HUES64 (cell line): ENCODE measurements at regions not wholly inside any gene's neighbourhood (a gene's known extent, or its start where the extent isn't known, plus 50 kb on each side); places are given as distances from the start of the nearest gene placed in this dataset.

Experiments used
- H3K27ac ChIP-seq: 2 replicates; pipeline ENCODE4 v1.7.0; 2013; ENCODE audit warnings: low read depth, low read length, inconsistent platforms
- H3K27me3 ChIP-seq: 2 replicates; pipeline ENCODE4 v1.6.1; 2013; ENCODE audit warnings: mild to moderate bottlenecking, low read length; ENCODE audit not compliant: insufficient read depth
- H3K36me3 ChIP-seq: 2 replicates; pipeline ENCODE4 v1.6.1; 2013; ENCODE audit warnings: mild to moderate bottlenecking, low read length; ENCODE audit not compliant: insufficient read depth
- H3K4me1 ChIP-seq: 2 replicates; pipeline ENCODE4 v1.6.1; 2013; ENCODE audit warnings: mild to moderate bottlenecking, low read length, moderate library complexity; ENCODE audit not compliant: insufficient read depth
- H3K4me3 ChIP-seq: 2 replicates; pipeline ENCODE4 v1.5.1; 2013; ENCODE audit warnings: mild to moderate bottlenecking, low read length, moderate library complexity
- H3K9ac ChIP-seq: 2 replicates; pipeline ENCODE4 v1.6.1; 2013; ENCODE audit warnings: mild to moderate bottlenecking, low read depth, low read length
- H3K9me3 ChIP-seq: 2 replicates; pipeline ENCODE4 v1.6.1; 2013; ENCODE audit warnings: low read depth, low read length; ENCODE audit not compliant: insufficient read depth
- WGBS: fragments of 150-250, 120-280 bp; methylation state at CpG from one replicate; pipeline ENCODE4 v1.1.7; 2013; ENCODE audit warnings: missing lambda C conversion rate; 5-methylcytosine and 5-hydroxymethylcytosine counted together

DNA sequence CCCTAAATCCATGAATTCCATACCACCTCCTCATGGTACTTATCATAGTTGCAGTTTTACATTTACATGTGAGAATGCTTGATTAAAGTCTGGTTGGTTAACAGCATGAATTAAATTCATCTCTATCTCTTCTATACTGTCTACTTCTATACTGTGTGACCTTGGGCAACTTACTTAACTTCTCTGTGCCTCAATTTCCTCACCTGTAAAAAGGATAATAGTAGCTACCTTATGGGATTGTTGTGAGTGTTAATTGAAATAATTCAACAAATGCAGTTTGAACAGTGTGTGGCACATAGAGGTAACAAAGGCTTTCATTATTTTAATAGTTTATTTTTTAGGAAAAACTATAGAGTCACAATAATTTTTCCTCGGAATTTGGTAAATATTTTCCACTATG lies 231.3 kb downstream of the RRAGC start:
- Histone ChIP-seq H3K27me3 (no peaks in the 10 kb centered on the region), H3K4me1 (0 out of 2 replicates have a peak, but pooled peaks cover 9% of the 10 kb centered on the region), H3K9ac (no peak overlapping the region), H3K36me3 (no peaks in the 10 kb centered on the region), H3K27ac (no peak overlapping the region), H3K4me3 (no peak overlapping the region), H3K9me3 (no peaks in the 10 kb centered on the region)
- WGBS: 100% methylated on average over 1 of the region's 1 CpG

DNA sequence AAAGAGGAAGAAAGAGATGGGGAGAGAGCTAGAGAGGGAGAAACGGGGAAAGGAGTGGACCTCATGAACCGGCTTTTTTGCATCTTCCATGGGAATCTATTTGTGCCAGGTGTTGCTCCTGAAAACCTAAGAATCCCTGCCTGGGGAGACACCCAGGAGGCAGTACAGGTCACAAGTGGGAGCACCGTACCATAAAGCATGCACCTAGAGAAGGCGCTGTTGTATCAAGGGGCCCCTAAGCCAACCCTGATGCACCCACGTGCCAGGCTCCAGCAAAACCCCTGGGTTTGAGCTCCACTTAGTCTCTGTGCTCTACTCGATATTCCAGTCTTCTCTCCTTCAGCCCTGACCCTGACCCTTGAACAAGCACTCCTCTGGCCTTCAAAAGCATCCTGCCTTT lies 233.6 kb downstream of the RRAGC start:
- Histone ChIP-seq H3K4me3 (no peak overlapping the region), H3K9me3 (no peaks in the 10 kb centered on the region), H3K27me3 (no peaks in the 10 kb centered on the region)

DNA sequence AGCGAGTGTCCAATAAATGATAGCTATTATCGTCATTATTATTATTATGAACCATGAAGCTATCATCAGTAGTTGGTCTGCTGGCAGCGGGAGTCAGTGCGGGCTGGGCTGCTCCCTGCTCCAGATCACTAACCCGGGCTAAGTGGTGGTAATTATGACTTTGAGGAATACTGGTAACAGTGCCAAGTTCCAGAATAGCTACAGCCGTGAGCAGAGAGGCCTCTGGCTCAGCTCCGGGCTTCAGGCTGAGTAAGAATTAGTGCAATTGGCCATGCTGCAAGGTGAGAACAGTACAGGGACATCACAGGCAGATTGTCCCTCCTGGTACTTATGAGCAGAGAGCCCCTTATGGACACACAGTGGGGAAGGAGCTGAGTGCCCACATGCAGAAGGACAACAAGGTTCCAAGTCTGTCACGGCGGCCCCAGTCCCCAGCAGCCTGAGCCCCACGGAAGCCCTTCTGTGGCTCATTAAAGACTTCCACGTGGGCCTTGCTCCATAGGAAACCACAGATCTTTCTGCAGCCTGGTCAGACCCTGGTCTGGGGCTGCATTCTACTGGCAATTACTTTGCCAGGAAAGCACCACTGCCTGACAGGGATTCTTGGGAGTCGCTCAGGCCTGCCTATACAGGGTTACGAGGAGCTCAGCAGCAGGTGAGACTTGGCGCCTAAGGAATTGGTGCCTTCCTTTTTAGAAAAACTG lies 235.1 kb downstream of the RRAGC start:
- WGBS: 88% methylated on average over 14 of the region's 14 CpGs
- no peak overlapping the region for H3K27ac ChIP-seq
- no peaks in the 10 kb centered on the region for H3K27me3 ChIP-seq
- H3K9me3 ChIP-seq: no peaks in the 10 kb centered on the region
- no peak overlapping the region for H3K9ac ChIP-seq
- no peaks in the 10 kb centered on the region for H3K36me3 ChIP-seq
- H3K4me1 ChIP-seq: 0 out of 2 replicates have a peak, but pooled peaks cover 9% of the 10 kb centered on the region
- H3K4me3 ChIP-seq: no peak overlapping the region

More for the DNA sequence above, 233.6 kb downstream of the RRAGC start:
- Histone ChIP-seq H3K4me1 (0 out of 2 replicates have a peak, but pooled peaks cover 9% of the 10 kb centered on the region), H3K36me3 (no peaks in the 10 kb centered on the region), H3K27ac (no peak overlapping the region), H3K9ac (no peak overlapping the region)
- 81% methylated on average over 6 of the region's 6 CpGs for WGBS

DNA sequence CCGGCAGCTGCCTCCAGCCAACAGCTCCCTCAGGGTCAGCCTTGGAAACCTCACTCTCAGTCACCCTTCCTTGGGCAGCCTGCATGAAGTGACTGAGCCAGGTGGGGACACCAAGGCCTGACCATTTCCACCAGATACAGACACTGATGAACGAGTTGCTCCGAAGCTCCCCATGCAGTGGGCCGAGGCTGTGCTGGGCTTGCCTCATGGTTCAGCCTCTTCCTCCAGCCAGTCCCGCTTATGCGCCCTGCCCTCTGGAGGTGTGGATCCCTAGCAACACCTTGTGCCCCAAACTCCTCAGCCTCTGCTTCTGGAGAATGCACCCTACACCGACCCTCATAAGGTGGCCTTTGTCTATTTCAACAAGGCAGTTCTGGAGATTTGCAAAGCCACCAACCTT lies 236.0 kb downstream of the RRAGC start:
- H3K9me3 ChIP-seq: no peaks in the 10 kb centered on the region
- H3K4me1 ChIP-seq: peaks cover 12% of the 10 kb centered on the region; the same call in 1 of the 2 replicates
- no peaks in the 10 kb centered on the region for H3K27me3 ChIP-seq
- no peak overlapping the region for H3K9ac ChIP-seq
- no peak overlapping the region for H3K4me3 ChIP-seq
- WGBS: 89% methylated on average over 7 of the region's 7 CpGs
- no peaks in the 10 kb centered on the region for H3K36me3 ChIP-seq
- no peak overlapping the region for H3K27ac ChIP-seq

DNA sequence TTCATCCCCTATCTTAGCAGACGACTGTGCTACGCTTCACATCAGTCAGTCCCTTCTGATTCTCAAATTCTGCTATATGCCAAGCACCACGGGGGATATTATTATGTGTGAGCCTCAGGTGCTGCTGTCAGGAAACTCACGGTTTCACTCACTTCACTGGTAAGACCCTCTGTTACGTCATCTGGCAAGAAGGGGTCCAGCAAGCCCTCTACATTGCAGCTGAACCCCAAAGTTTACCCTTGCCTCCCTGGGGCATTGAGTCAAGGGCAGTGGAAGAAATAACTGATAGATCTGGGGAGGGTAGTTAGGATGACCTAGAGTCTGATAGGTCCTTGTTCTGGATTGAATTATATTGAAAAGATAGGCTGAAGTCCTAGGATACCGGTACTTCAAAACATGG lies 237.4 kb downstream of the RRAGC start:
- H3K4me3 ChIP-seq: no peak overlapping the region
- H3K9me3 ChIP-seq: no peaks in the 10 kb centered on the region
- peaks cover 12% of the 10 kb centered on the region; the same call in 1 of the 2 replicates for H3K4me1 ChIP-seq
- H3K36me3 ChIP-seq: no peaks in the 10 kb centered on the region
- H3K27me3 ChIP-seq: no peaks in the 10 kb centered on the region
- 93% methylated on average over 6 of the region's 6 CpGs for WGBS
- no peak overlapping the region for H3K9ac ChIP-seq
- no peak overlapping the region for H3K27ac ChIP-seq

DNA sequence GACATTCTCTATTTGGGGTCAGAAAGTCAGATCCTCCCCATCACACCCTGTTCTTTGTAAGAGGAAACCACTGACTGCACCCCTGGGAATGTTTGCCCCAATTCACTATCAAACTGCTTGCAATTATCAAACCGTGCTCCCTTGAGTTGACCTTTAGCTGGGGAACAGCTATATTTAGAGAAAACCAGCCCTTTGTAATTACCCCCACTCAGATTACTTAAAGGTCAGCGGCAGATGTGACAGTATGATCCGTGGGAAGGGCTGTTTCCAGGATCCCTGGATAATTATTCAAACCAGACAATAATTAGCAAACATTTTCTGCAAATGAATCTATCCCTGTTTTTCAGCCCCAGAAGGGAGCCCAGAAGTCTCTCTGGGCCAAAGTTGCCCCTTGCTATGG lies 242.7 kb downstream of the RRAGC start:
- H3K27ac ChIP-seq: no peak overlapping the region
- H3K9me3 ChIP-seq: peaks cover 9% of the 10 kb centered on the region; the same call in 1 of the 2 replicates
- peaks cover 12% of the 10 kb centered on the region for H3K4me1 ChIP-seq
- 94% methylated on average over 3 of the region's 3 CpGs for WGBS
- H3K36me3 ChIP-seq: no peaks in the 10 kb centered on the region
- no peak overlapping the region for H3K4me3 ChIP-seq
- no peak overlapping the region for H3K9ac ChIP-seq
- no peaks in the 10 kb centered on the region for H3K27me3 ChIP-seq

DNA sequence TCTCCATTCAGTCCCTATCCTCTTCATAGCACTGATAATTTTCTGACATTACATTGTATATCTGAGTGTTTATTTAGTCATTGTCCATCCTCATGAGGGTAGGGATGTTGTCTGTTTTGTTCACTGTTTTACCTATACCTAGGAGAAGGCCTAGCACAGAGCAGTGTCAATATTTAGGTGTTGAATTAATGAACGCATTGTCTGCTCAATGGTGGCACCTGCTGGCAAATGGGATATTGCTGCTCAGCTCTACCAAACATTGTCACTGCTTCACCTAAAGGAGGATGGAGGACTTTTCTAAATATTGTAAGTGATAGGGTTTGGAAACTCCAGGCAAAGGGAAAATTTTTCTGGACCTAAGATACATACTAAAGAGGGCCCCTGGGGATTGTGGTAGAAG lies 243.9 kb downstream of the RRAGC start:
- H3K4me3 ChIP-seq: no peak overlapping the region
- no peak overlapping the region for H3K9ac ChIP-seq
- H3K27me3 ChIP-seq: no peaks in the 10 kb centered on the region
- H3K36me3 ChIP-seq: no peaks in the 10 kb centered on the region
- peaks cover 12% of the 10 kb centered on the region for H3K4me1 ChIP-seq
- peaks cover 9% of the 10 kb centered on the region; the same call in 1 of the 2 replicates for H3K9me3 ChIP-seq
- WGBS: 95% methylated on average over 1 of the region's 1 CpG
- H3K27ac ChIP-seq: no peak overlapping the region

DNA sequence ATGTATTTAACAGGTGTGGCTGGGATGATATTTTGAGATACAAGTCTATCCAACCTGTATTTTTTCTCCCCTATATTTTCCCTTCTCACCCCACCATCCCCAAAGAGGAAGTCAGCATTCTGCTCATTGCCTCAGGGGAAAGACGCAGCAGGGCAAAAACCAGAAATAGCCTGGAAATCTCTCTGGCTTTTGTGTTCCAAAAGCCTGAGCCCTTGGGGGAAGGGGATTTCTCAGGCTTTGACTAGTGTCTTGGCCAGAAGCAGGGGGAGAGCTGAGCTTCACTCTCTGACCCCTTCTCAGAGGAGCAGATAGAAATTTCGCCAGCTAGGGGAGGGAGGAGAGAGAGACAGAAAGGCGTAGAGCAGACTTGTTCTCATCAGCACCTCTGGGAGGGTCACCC lies 244.7 kb downstream of the RRAGC start:
- no peaks in the 10 kb centered on the region for H3K27me3 ChIP-seq
- H3K9ac ChIP-seq: no peak overlapping the region
- peaks cover 9% of the 10 kb centered on the region; the same call in 1 of the 2 replicates for H3K9me3 ChIP-seq
- no peak overlapping the region for H3K4me3 ChIP-seq
- no peak overlapping the region for H3K27ac ChIP-seq
- H3K4me1 ChIP-seq: peaks cover 12% of the 10 kb centered on the region
- no peaks in the 10 kb centered on the region for H3K36me3 ChIP-seq
- WGBS: 58% methylated on average over 3 of the region's 3 CpGs

DNA sequence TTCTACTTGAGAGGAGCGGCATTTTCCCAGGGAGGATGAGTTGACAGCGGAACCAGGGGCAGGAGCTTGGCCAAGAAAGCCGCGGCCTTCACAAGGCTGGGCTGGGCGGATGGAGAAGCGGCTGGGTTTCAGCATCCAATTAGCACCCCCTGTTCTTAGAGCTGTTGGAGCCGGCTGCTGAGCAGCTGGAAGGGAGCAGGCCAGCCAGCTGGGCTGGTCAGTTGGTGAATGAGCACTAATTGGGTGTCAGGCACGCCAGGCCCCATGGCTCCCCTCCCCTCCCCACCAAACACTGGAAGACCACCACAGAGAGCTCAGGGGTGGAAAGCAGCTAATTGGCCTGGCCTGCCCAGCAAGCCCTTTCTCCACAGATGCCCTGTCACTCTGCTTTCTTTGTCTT lies 245.6 kb downstream of the RRAGC start:
- WGBS: 71% methylated on average over 8 of the region's 8 CpGs
- Histone ChIP-seq H3K27me3 (peaks cover 4% of the 10 kb centered on the region; the same call in 1 of the 2 replicates), H3K9ac (no peak overlapping the region), H3K4me1 (peaks cover 11% of the 10 kb centered on the region), H3K4me3 (no peak overlapping the region), H3K9me3 (peaks cover 9% of the 10 kb centered on the region; the same call in 1 of the 2 replicates), H3K27ac (no peak overlapping the region), H3K36me3 (no peaks in the 10 kb centered on the region)

DNA sequence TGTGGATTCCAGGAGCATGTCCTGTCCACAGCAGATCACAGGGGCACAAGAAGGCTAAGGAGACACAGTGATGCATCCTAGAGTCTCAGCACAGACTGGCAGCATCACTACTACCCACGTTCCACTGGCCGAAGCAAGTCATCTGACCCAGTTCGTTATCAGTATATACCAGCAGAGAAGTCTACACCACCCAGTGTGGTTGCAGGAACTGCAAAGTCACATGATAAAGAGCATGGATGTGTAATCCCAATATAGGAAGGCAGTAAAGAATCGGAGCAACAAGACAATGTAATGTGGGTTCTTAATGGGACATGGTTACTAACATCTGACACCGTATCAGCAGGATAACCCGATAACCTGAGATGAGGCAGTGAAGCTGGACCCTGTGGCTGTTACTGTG lies 246.6 kb downstream of the RRAGC start:
- Histone ChIP-seq H3K36me3 (no peaks in the 10 kb centered on the region), H3K4me1 (peaks cover 15% of the 10 kb centered on the region), H3K4me3 (no peak overlapping the region), H3K9ac (no peak overlapping the region), H3K9me3 (peaks cover 9% of the 10 kb centered on the region; the same call in 1 of the 2 replicates), H3K27ac (no peak overlapping the region), H3K27me3 (peaks cover 10% of the 10 kb centered on the region)
- WGBS: 94% methylated on average over 6 of the region's 6 CpGs

DNA sequence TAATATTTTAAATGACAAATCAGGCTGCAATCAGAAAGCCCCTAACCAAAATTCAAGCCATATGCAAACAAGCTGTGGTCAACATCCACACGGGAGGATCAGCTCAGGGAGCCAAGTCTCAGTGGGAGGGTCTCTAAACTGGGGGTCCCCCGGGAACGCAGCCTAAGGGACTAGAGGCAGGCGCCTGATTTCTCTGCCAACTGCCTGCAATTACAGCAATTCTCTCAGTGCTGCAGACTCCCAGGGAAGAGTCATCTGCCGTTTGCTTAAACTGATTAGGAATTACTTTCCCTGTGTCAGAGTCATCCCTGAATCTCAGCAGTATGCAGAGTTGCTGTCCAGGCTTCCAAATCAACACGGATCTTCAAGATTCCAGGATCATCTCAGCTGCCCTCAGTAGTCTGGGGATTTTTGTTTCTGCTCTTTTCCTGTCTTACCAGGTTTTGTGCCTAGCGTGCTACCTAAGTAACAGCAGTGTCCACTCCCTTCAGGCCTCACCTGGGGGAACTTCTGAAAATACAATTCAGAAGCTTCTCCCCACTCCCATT lies 247.8 kb downstream of the RRAGC start:
- no peaks in the 10 kb centered on the region for H3K36me3 ChIP-seq
- H3K9me3 ChIP-seq: peaks cover 9% of the 10 kb centered on the region; the same call in 1 of the 2 replicates
- H3K4me3 ChIP-seq: no peak overlapping the region
- no peak overlapping the region for H3K9ac ChIP-seq
- no peak overlapping the region for H3K27ac ChIP-seq
- peaks cover 21% of the 10 kb centered on the region for H3K27me3 ChIP-seq
- H3K4me1 ChIP-seq: peaks cover 15% of the 10 kb centered on the region
- WGBS: 75% methylated on average over 7 of the region's 7 CpGs
